Smooth muscle cell (in vitro differentiated cells): ENCODE measurements at regions not wholly inside any gene's neighbourhood (a gene's known extent, or its start where the extent isn't known, plus 50 kb on each side); places are given as distances from the start of the nearest gene placed in this dataset.

Experiments
- DNase-seq: peaks from one replicate; lab custom pipeline; 2025; ENCODE audit not compliant: unreplicated experiment; lab: John Stamatoyannopoulos, UW
- H2AFZ ChIP-seq: fragments of 200-600 bp; sonication (generic); 2 replicates; pipeline ENCODE4 v1.6.0; 2016; ENCODE audit warnings: antibody characterized with exemption, low read depth, mild to moderate bottlenecking
- H3F3A ChIP-seq: fragments of 200-600 bp; sonication (generic); 2 replicates; pipeline ENCODE4 v1.6.0; 2017; ENCODE audit warnings: antibody characterized with exemption, low read depth
- H3K27ac ChIP-seq: fragments of 200-600 bp; sonication (generic); 2 replicates; pipeline ENCODE4 v1.5.1; 2016; ENCODE audit warnings: low read depth, mild to moderate bottlenecking
- H3K27me3 ChIP-seq: fragments of 200-600 bp; sonication (generic); 2 replicates; pipeline ENCODE4 v1.6.1; 2016; ENCODE audit warnings: low read depth, mild to moderate bottlenecking
- H3K36me3 ChIP-seq: fragments of 200-600 bp; sonication (generic); 2 replicates; pipeline ENCODE4 v1.5.1; 2016; ENCODE audit warnings: low read depth
- H3K4me1 ChIP-seq: fragments of 200-600 bp; sonication (generic); 2 replicates; pipeline ENCODE4 v1.5.1; 2016; ENCODE audit warnings: low read depth
- H3K4me2 ChIP-seq: fragments of 200-600 bp; sonication (generic); 2 replicates; pipeline ENCODE4 v1.6.0; 2016; ENCODE audit warnings: mild to moderate bottlenecking
- H3K4me3 ChIP-seq: fragments of 200-600 bp; sonication (generic); 2 replicates; pipeline ENCODE4 v1.5.1; 2016; ENCODE audit warnings: mild to moderate bottlenecking
- H3K79me2 ChIP-seq: fragments of 200-600 bp; sonication (generic); 2 replicates; pipeline ENCODE4 v1.6.0; 2016; ENCODE audit warnings: low read depth, mild to moderate bottlenecking
- H3K9ac ChIP-seq: fragments of 200-600 bp; sonication (generic); 2 replicates; pipeline ENCODE4 v1.6.0; 2016; ENCODE audit warnings: low read depth
- H3K9me3 ChIP-seq: fragments of 200-600 bp; sonication (generic); replicated peaks from 2 replicates; pipeline ENCODE4 v1.5.1; 2016; ENCODE audit warnings: low read depth
- H4K20me1 ChIP-seq: fragments of 200-600 bp; sonication (generic); 2 replicates; pipeline ENCODE4 v1.6.0; 2016; ENCODE audit warnings: low read depth
- WGBS: methylation state at CpG from one replicate; pipeline ENCODE4 v1.1.7; 2016; ENCODE audit warnings: low lambda C conversion rate; 5-methylcytosine and 5-hydroxymethylcytosine counted together
- TF ChIP-seq, protein P1 (sequence below): fragments of 200-600 bp; sonication (generic); IDR thresholded peaks from 2 replicates; pipeline ENCODE4 v1.5.1; 2017; ENCODE audit warnings: borderline replicate concordance, mild to moderate bottlenecking, antibody characterized with exemption; ENCODE audit not compliant: insufficient read depth, poor library complexity, severe bottlenecking

DNA sequence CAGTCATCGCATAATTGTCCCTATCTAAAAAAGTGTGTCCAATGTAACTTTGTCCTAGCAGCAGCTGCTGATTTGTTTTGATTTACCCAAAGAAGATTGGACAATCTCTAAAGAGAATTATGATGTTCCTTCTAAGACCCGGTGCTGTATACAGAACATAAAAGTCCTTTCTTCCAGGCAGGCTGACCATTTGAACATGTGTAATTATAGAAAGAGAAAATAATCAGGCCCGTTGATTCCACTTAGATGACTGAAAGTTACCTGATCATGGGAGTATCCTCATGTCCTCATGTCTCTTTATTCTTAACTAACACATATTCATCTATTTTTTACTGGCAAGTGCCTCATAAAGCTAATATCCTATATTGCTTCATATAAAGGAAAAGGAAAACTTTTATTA is 164.1 kb upstream of the MRPS30 start:
- Histone ChIP-seq H3K36me3 (no peaks in the 10 kb centered on the region), H3K27ac (no peak overlapping the region), H3K4me1 (peaks cover 7% of the 10 kb centered on the region), H4K20me1 (no peaks in the 10 kb centered on the region), H3K9ac (no peak overlapping the region), H3F3A (peaks cover 5% of the 10 kb centered on the region), H3K27me3 (no peaks in the 10 kb centered on the region), H3K79me2 (no peaks in the 10 kb centered on the region), H3K4me3 (no peak overlapping the region), H2AFZ (no peak overlapping the region), H3K4me2 (no peak overlapping the region), H3K9me3 (no peaks in the 10 kb centered on the region)
- TF ChIP-seq, protein P1, sequence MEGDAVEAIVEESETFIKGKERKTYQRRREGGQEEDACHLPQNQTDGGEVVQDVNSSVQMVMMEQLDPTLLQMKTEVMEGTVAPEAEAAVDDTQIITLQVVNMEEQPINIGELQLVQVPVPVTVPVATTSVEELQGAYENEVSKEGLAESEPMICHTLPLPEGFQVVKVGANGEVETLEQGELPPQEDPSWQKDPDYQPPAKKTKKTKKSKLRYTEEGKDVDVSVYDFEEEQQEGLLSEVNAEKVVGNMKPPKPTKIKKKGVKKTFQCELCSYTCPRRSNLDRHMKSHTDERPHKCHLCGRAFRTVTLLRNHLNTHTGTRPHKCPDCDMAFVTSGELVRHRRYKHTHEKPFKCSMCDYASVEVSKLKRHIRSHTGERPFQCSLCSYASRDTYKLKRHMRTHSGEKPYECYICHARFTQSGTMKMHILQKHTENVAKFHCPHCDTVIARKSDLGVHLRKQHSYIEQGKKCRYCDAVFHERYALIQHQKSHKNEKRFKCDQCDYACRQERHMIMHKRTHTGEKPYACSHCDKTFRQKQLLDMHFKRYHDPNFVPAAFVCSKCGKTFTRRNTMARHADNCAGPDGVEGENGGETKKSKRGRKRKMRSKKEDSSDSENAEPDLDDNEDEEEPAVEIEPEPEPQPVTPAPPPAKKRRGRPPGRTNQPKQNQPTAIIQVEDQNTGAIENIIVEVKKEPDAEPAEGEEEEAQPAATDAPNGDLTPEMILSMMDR = no peak
- 49% methylated on average over 3 of the region's 3 CpGs for WGBS
- no peak for DNase-seq

GRCh38 chr5:44641820-44642219 is 166.9 kb upstream of the MRPS30 start:
- H3K27me3 ChIP-seq = no peaks in the 10 kb centered on the region
- H3K27ac ChIP-seq = no peak overlapping the region
- no peak overlapping the region for H3K4me2 ChIP-seq
- no peak for DNase-seq
- H3K79me2 ChIP-seq = no peaks in the 10 kb centered on the region
- no peak overlapping the region for H3K9ac ChIP-seq
- no peak overlapping the region for H3K4me3 ChIP-seq
- peaks cover 5% of the 10 kb centered on the region for H3F3A ChIP-seq
- no peaks in the 10 kb centered on the region for H3K9me3 ChIP-seq
- H4K20me1 ChIP-seq = no peaks in the 10 kb centered on the region
- H3K36me3 ChIP-seq = no peaks in the 10 kb centered on the region
- H2AFZ ChIP-seq = no peak overlapping the region
- peaks cover 7% of the 10 kb centered on the region for H3K4me1 ChIP-seq
- WGBS = 97% methylated on average over 2 of the region's 2 CpGs
- TF ChIP-seq, protein P1 = no peak

DNA sequence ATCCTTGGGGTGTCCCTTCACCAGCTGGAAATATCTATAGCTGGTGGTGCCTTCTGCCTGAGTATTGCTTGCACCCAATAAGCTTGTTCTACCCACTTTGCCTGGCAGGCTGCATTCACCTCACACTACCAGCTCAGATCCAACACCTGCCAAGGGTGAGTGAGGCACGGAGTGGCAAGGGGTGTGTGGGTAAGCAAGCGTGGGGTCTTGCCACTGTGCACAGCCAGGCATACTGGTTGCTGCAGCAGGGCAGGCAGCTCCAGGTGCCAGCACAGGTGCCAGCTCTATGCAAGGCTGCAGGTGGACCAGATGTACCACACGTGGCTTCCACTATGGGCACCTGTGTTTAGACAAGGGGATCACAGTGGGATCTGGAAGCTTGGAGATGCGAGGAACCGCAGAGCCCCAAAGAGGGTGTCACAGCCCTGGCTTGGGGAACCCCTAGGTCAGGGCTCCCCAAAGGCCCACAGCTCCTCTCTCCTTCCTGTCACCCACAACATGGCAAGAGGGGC is 167.7 kb upstream of the MRPS30 start:
- no peak for DNase-seq
- Histone ChIP-seq H3K79me2 (no peaks in the 10 kb centered on the region), H3K27me3 (no peaks in the 10 kb centered on the region), H3K9me3 (no peaks in the 10 kb centered on the region), H3K9ac (no peak overlapping the region), H3K4me2 (no peak overlapping the region), H3K27ac (no peak overlapping the region), H3K36me3 (no peaks in the 10 kb centered on the region), H3K4me3 (no peak overlapping the region), H4K20me1 (no peaks in the 10 kb centered on the region), H2AFZ (no peak overlapping the region), H3F3A (peaks cover 5% of the 10 kb centered on the region), H3K4me1 (peaks cover 5% of the 10 kb centered on the region)
- WGBS = 95% methylated on average over 5 of the region's 5 CpGs
- TF ChIP-seq, protein P1 = no peak
